ENCODE measurements at regions not wholly inside any gene's neighbourhood (a gene's known extent, or its start where the extent isn't known, plus 50 kb on each side); places are given as distances from the start of the nearest gene placed in this dataset.
"Not testable (repeated sequence)": the region's sequence is repeated elsewhere in the genome, so short reads cannot be mapped to it uniquely, and the experiment has no call there.

- no CpG with 5 or more reads among the region's 2 CpGs for WGBS (ENCODE audit: extremely low coverage, insufficient read length, low lambda C conversion rate)
- H4K5ac ChIP-seq (ENCODE audit: insufficient read length, low read depth, low read length); H3K14ac ChIP-seq (ENCODE audit: insufficient read depth, low read length); H2BK12ac ChIP-seq (ENCODE audit: insufficient read length, low read depth, low read length); H3K27ac ChIP-seq (ENCODE audit: insufficient read length, low read depth, low read length); H3K79me1 ChIP-seq (ENCODE audit: insufficient read depth, low read depth, low read length, poor library complexity, severe bottlenecking); H2AFZ ChIP-seq (ENCODE audit: low read length); H3K9ac ChIP-seq (ENCODE audit: extremely low read depth, insufficient read length, low read length); H3K27ac Mint-ChIP-seq; H3K79me2 ChIP-seq (ENCODE audit: insufficient read depth, low read length); H3K4me3 Mint-ChIP-seq; H2BK120ac ChIP-seq (ENCODE audit: low read depth, low read length, poor library complexity, severe bottlenecking); H3K4ac ChIP-seq (ENCODE audit: low read depth, low read length); H3K4me1 ChIP-seq (ENCODE audit: insufficient read depth, low read length); H2AK5ac ChIP-seq (ENCODE audit: insufficient read length, low read length); H3K27me3 Mint-ChIP-seq (ENCODE audit: low read depth); H3K56ac ChIP-seq (ENCODE audit: insufficient read length, low read depth, low read length); H4K91ac ChIP-seq (ENCODE audit: insufficient read length, low read depth, low read length); H3K18ac ChIP-seq (ENCODE audit: insufficient read length, low read depth, low read length); H2BK15ac ChIP-seq (ENCODE audit: low read depth, low read length); H3K27me3 ChIP-seq (ENCODE audit: insufficient read depth, low read length); H3K23ac ChIP-seq (ENCODE audit: insufficient read length, low read depth, low read length); H2BK20ac ChIP-seq (ENCODE audit: low read depth, low read length, poor library complexity, severe bottlenecking); H3K9me3 Mint-ChIP-seq; H3K36me3 Mint-ChIP-seq (ENCODE audit: insufficient read depth in 1 of 3, low read depth in 3 of 3); H3T11ph ChIP-seq (ENCODE audit: low read length); H3K4me2 ChIP-seq (ENCODE audit: insufficient read depth, insufficient read length, low read length); H3K23me2 ChIP-seq (ENCODE audit: insufficient read length, low read depth, low read length, poor library complexity, severe bottlenecking); H4K8ac ChIP-seq (replicated peaks; ENCODE audit: insufficient read length, low read depth, low read length); DNase-seq; H4K20me1 ChIP-seq (ENCODE audit: control insufficient read depth, insufficient read depth, insufficient read length); H3K9me3 ChIP-seq (ENCODE audit: control insufficient read depth, low read depth, low read length); H2BK5ac ChIP-seq (ENCODE audit: insufficient read length, low read length): not testable (repeated sequence)
- peaks cover 11% of the 10 kb centered on the region in 2 experiments for H3K4me1 Mint-ChIP-seq
Measured at GRCh38 chr10:11403646-11404045, 207.8 kb downstream of the USP6NL start.

All from H9 (cell line).